SK-N-SH (cell line): ENCODE measurements at regions not wholly inside any gene's neighbourhood (a gene's known extent, or its start where the extent isn't known, plus 50 kb on each side); places are given as distances from the start of the nearest gene placed in this dataset.
"Not testable (repeated sequence)": the region's sequence is repeated elsewhere in the genome, so short reads cannot be mapped to it uniquely, and the experiment has no call there.

ENCODE experiments used
- CTCF ChIA-PET: fragments of 300-600, 350-600 bp; formaldehyde crosslinking; extraction: SDS; loops from one replicate; lab custom pipeline; 2021; lab: Yijun Ruan, JAX
- POLR2A ChIA-PET: fragments of 350-600 bp; sonication (Branson Sonifier 250); formaldehyde crosslinking; extraction: SDS; loops from one replicate; lab custom pipeline; 2020; ENCODE audit warnings: antibody characterized with exemption, inconsistent platforms; lab: Yijun Ruan, JAX
- DNase-seq: peaks from one replicate; pipeline ENCODE4 v3.0.0; 2012
- H2AFZ ChIP-seq: fragments of 200-600 bp; sonication (generic); 2 replicates; pipeline ENCODE4 v1.8.1; 2016; ENCODE audit warnings: antibody characterized with exemption, mild to moderate bottlenecking, low read depth
- H3F3A ChIP-seq: fragments of 200-600 bp; sonication (generic); replicated peaks from 2 replicates; pipeline ENCODE3; 2016; ENCODE audit warnings: antibody characterized with exemption, mild to moderate bottlenecking; ENCODE audit not compliant: insufficient read depth
- H3K27ac ChIP-seq, 2 experiments: fragments of 200-500 bp in 1 of 2; fragments of 200-600 bp in 1 of 2; sonication (Bioruptor generic) in 1 of 2; sonication (generic), shearing (Covaris generic) in 1 of 2; 2 replicates each; pipeline versions ENCODE4 v1.5.1 to v1.6.1; 2014 to 2016; ENCODE audit warnings: low read depth in 2 of 2, inconsistent platforms in 1 of 2, low read length in 1 of 2, mild to moderate bottlenecking in 1 of 2, mixed read lengths in 1 of 2
- H3K27me3 ChIP-seq: fragments of 200-600 bp; sonication (generic), shearing (Covaris generic); 2 replicates; pipeline ENCODE4 v1.6.1; 2016; ENCODE audit warnings: mixed run types; ENCODE audit not compliant: insufficient read depth
- H3K36me3 ChIP-seq, 2 experiments: fragments of 200-500 bp in 1 of 2; fragments of 200-600 bp in 1 of 2; sonication (Bioruptor generic) in 1 of 2; sonication (generic) in 1 of 2; replicated peaks in 1 of 2; 2 replicates each; pipeline versions ENCODE3 to v1.5.1; 2014 to 2016; ENCODE audit warnings: low read length in 1 of 2, mild to moderate bottlenecking in 1 of 2; ENCODE audit not compliant: insufficient read depth in 2 of 2, control insufficient read depth in 1 of 2
- H3K4me1 ChIP-seq, 2 experiments: fragments of 200-500 bp in 1 of 2; fragments of 200-600 bp in 1 of 2; sonication (Bioruptor generic) in 1 of 2; sonication (generic), shearing (Covaris generic) in 1 of 2; 2 replicates each; pipeline versions ENCODE4 v1.5.1 to v1.6.1; 2014 to 2016; ENCODE audit warnings: low read depth in 1 of 2, low read length in 1 of 2, mixed run types in 1 of 2; ENCODE audit not compliant: insufficient read depth in 2 of 2, control insufficient read depth in 1 of 2
- H3K4me2 ChIP-seq: fragments of 200-600 bp; sonication (generic), shearing (Covaris generic); 2 replicates; pipeline ENCODE4 v1.6.1; 2017; ENCODE audit warnings: mixed run types
- H3K4me3 ChIP-seq, 2 experiments: fragments of 200-500 bp in 1 of 2; fragments of 200-600 bp in 1 of 2; sonication (Bioruptor generic) in 1 of 2; sonication (generic), shearing (Covaris generic) in 1 of 2; 2 replicates each; pipeline versions ENCODE4 v1.5.1 to v1.8.1; 2014 to 2016; ENCODE audit warnings: low read depth in 2 of 2, inconsistent platforms in 1 of 2, low read length in 1 of 2, mild to moderate bottlenecking in 1 of 2, mixed read lengths in 1 of 2, moderate library complexity in 1 of 2
- H3K79me2 ChIP-seq: fragments of 200-600 bp; sonication (generic); 2 replicates; pipeline ENCODE4 v1.8.1; 2017; ENCODE audit warnings: mild to moderate bottlenecking; ENCODE audit not compliant: insufficient read depth
- H3K9ac ChIP-seq: fragments of 200-600 bp; sonication (generic); 2 replicates; pipeline ENCODE4 v1.6.1; 2017; ENCODE audit warnings: mixed run types
- H3K9me2 ChIP-seq: fragments of 200-600 bp; sonication (generic); 2 replicates; pipeline ENCODE4 v1.6.1; 2017; ENCODE audit warnings: mixed run types
- H3K9me3 ChIP-seq: fragments of 200-600 bp; sonication (generic); 2 replicates; pipeline ENCODE4 v1.6.1; 2017; ENCODE audit warnings: mixed run types, mild to moderate bottlenecking, moderate library complexity
- H4K20me1 ChIP-seq: fragments of 200-600 bp; sonication (generic); 2 replicates; pipeline ENCODE4 v1.6.1; 2017; ENCODE audit warnings: mild to moderate bottlenecking, mixed run types; ENCODE audit not compliant: insufficient read depth
- WGBS: methylation state at CpG from one replicate; pipeline ENCODE4 v1.1.6; 2017; ENCODE audit warnings: low lambda C conversion rate; 5-methylcytosine and 5-hydroxymethylcytosine counted together

DNA sequence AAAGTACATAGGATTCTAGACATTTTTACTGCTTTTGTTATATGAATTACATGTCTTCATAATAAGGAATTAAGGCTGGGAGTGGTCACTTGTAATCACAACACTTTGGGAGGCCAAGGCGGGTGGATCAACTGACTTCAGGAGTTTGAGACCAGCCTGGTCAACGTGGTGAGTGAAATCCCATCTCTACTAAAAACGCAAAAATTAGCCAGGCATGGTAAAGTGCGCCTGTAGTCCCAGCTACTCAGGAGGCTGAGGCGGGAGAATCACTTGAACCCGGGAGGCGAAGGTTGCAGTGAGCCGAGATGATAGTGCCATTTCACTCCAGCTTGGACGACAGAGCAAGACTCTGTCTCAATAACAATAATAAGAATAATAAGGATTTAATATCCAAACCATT, 663.8 kb upstream of the TPTE start:
- H3K4me2 ChIP-seq, H3K4me3 ChIP-seq, H4K20me1 ChIP-seq, H3F3A ChIP-seq, H3K9me2 ChIP-seq, H3K27ac ChIP-seq, H3K9me3 ChIP-seq, H3K36me3 ChIP-seq, CTCF ChIA-PET, H3K4me1 ChIP-seq, H2AFZ ChIP-seq, H3K27me3 ChIP-seq, POLR2A ChIA-PET, H3K79me2 ChIP-seq, DNase-seq, H3K9ac ChIP-seq: not testable (repeated sequence)
- under 1% methylated on average over 9 of the region's 9 CpGs for WGBS

DNA sequence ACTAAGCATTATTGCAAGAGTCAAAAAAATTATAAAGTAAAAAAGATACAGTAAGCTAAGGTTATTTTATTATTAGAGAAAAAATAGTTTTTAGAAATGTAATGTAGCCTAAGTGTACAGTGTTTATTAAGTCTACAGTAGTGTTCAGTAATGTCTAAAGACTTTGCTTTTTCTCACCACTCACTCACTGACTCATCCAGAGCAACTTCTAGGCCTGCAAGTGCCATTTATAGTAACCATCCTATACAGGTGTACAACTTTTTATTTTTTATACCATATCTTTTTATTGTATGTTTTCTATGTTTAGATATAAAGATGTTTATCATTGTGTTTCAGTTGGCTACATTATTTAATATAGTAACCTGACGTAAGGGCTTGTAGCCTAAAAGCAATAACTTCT, 661.5 kb upstream of the TPTE start:
- H3K27ac ChIP-seq, H3K4me3 ChIP-seq, H3K36me3 ChIP-seq, H3K9me3 ChIP-seq, H3K79me2 ChIP-seq, H3K9me2 ChIP-seq, H3K9ac ChIP-seq, H3K4me2 ChIP-seq, H3K4me1 ChIP-seq, H2AFZ ChIP-seq, DNase-seq, H3F3A ChIP-seq, POLR2A ChIA-PET, CTCF ChIA-PET, H3K27me3 ChIP-seq, H4K20me1 ChIP-seq: not testable (repeated sequence)
- WGBS, result 1% methylated on average over 1 of the region's 1 CpG

- H3F3A ChIP-seq, H3K9me3 ChIP-seq, H3K9ac ChIP-seq, POLR2A ChIA-PET, H3K4me3 ChIP-seq, H3K36me3 ChIP-seq, H3K79me2 ChIP-seq, H3K27ac ChIP-seq, H3K27me3 ChIP-seq, H3K4me2 ChIP-seq, H2AFZ ChIP-seq, DNase-seq, H3K9me2 ChIP-seq, H3K4me1 ChIP-seq, H4K20me1 ChIP-seq, CTCF ChIA-PET: not testable (repeated sequence)
- WGBS, result 2% methylated on average over 4 of the region's 4 CpGs
These were observed 658.9 kb upstream of the TPTE start for GRCh38 chr21:9862456-9862855.

DNA sequence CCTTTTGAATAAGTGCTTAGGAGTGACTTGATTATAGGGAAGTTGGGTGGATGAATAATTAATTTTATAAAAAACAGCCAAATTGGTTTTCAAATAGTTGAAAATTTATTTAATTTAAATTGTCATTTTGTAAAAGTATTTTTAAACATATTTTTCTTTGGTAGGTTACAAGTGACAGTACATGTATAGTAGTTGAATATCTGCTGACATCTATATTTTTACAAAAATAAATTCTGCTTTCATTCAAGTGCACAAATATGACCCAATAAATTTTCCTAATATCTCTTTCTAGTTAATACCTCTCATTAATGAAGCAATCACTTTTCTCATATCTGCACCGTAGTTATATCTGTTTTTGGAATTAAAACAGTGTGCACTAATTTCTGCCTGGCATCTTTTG, 653.6 kb upstream of the TPTE start:
- CTCF ChIA-PET, H3K9ac ChIP-seq, H3K27ac ChIP-seq, POLR2A ChIA-PET, H3K4me3 ChIP-seq, H3K9me3 ChIP-seq, DNase-seq, H3F3A ChIP-seq, H3K36me3 ChIP-seq, H3K4me2 ChIP-seq, H3K27me3 ChIP-seq, H3K79me2 ChIP-seq, H3K9me2 ChIP-seq, H3K4me1 ChIP-seq, H2AFZ ChIP-seq, H4K20me1 ChIP-seq: not testable (repeated sequence)
- 0% methylated on average over 1 of the region's 1 CpG for WGBS

GRCh38 chr21:9873096-9873495, 648.3 kb upstream of the TPTE start:
- H3K4me1 ChIP-seq, H3K9me2 ChIP-seq, CTCF ChIA-PET, H3K27me3 ChIP-seq, H3K9ac ChIP-seq, H3K9me3 ChIP-seq, H3K36me3 ChIP-seq, H3K4me3 ChIP-seq, H2AFZ ChIP-seq, H3K4me2 ChIP-seq, POLR2A ChIA-PET, DNase-seq, H3K79me2 ChIP-seq, H3K27ac ChIP-seq, H4K20me1 ChIP-seq, H3F3A ChIP-seq: not testable (repeated sequence)
- WGBS, result under 1% methylated on average over 8 of the region's 8 CpGs

- H3F3A ChIP-seq, H3K9ac ChIP-seq, H3K27me3 ChIP-seq, H4K20me1 ChIP-seq, H3K9me2 ChIP-seq, CTCF ChIA-PET, H2AFZ ChIP-seq, H3K79me2 ChIP-seq, H3K27ac ChIP-seq, DNase-seq, H3K36me3 ChIP-seq, H3K4me2 ChIP-seq, H3K4me3 ChIP-seq, H3K4me1 ChIP-seq, H3K9me3 ChIP-seq, POLR2A ChIA-PET: not testable (repeated sequence)
- 0% methylated on average over 5 of the region's 5 CpGs for WGBS
These were observed 647.2 kb upstream of the TPTE start for GRCh38 chr21:9874136-9874535.

- H3K36me3 ChIP-seq, H3K9me2 ChIP-seq, DNase-seq, POLR2A ChIA-PET, H3K4me2 ChIP-seq, H3K27me3 ChIP-seq, H3K9ac ChIP-seq, CTCF ChIA-PET, H3K4me1 ChIP-seq, H3K9me3 ChIP-seq, H4K20me1 ChIP-seq, H3K27ac ChIP-seq, H3K4me3 ChIP-seq, H3K79me2 ChIP-seq, H2AFZ ChIP-seq, H3F3A ChIP-seq: not testable (repeated sequence)
- 10% methylated on average over 4 of the region's 4 CpGs for WGBS
These were observed 640.0 kb upstream of the TPTE start for GRCh38 chr21:9881430-9881829.
